IMR-90 (cell line): ENCODE measurements at regions not wholly inside any gene's neighbourhood (a gene's known extent, or its start where the extent isn't known, plus 50 kb on each side); places are given as distances from the start of the nearest gene placed in this dataset.
"Not testable (repeated sequence)": the region's sequence is repeated elsewhere in the genome, so short reads cannot be mapped to it uniquely, and the experiment has no call there.

Experiments
- ATAC-seq: fragments of 200-7000 bp; cut with Tn5 transposase; 2 replicates; pipeline ENCODE4 v1.9.1; 2020; ENCODE audit warnings: low read depth, mild to moderate bottlenecking, moderate library complexity
- BruUV-seq: library from RNA; stranded (reverse); fragments of 400-500 nt; replicated peaks from 2 replicates; lab custom pipeline; 2021; lab: Mats Ljungman, UMichigan
- CTCF ChIA-PET: fragments of 300-600 bp; formaldehyde crosslinking; extraction: SDS; loops from one replicate; lab custom pipeline; 2021; ENCODE audit warnings: antibody characterized with exemption; lab: Yijun Ruan, JAX
- POLR2A ChIA-PET: fragments of 300-600 bp; sonication (Branson Sonifier 250); formaldehyde crosslinking; loops from one replicate; lab custom pipeline; 2022; ENCODE audit warnings: antibody characterized with exemption; ENCODE audit not compliant: unreplicated experiment; lab: Charles Lee
- DNase-seq: peaks from one replicate; pipeline ENCODE4 v3.0.0; 2013
- H2AFZ ChIP-seq: replicated peaks from 2 replicates; pipeline ENCODE3; 2013; ENCODE audit warnings: low read length, mild to moderate bottlenecking; ENCODE audit not compliant: poor library complexity
- H2AK5ac ChIP-seq: 2 replicates; pipeline ENCODE4 v1.6.1; 2013; ENCODE audit warnings: low read depth, low read length, inconsistent platforms
- H2AK9ac ChIP-seq: replicated peaks from 2 replicates; pipeline ENCODE3; 2013; ENCODE audit warnings: mild to moderate bottlenecking, low read depth, low read length, moderate library complexity; ENCODE audit not compliant: poor library complexity
- H2BK120ac ChIP-seq: 2 replicates; pipeline ENCODE4 v1.6.1; 2013; ENCODE audit warnings: low read depth, low read length, inconsistent platforms
- H2BK15ac ChIP-seq: 3 replicates; pipeline ENCODE4 v1.6.1; 2013; ENCODE audit warnings: low read depth, low read length, inconsistent platforms
- H2BK20ac ChIP-seq: 2 replicates; pipeline ENCODE4 v1.6.1; 2013; ENCODE audit warnings: low read depth, mild to moderate bottlenecking, inconsistent platforms, low read length, moderate library complexity
- H2BK5ac ChIP-seq: 2 replicates; pipeline ENCODE4 v1.6.1; 2013; ENCODE audit warnings: mild to moderate bottlenecking, low read depth, low read length, inconsistent platforms; ENCODE audit not compliant: poor library complexity, severe bottlenecking
- H3K14ac ChIP-seq: replicated peaks from 2 replicates; pipeline ENCODE4 v1.6.1; 2013; ENCODE audit warnings: low read depth, low read length, inconsistent platforms
- H3K18ac ChIP-seq: 2 replicates; pipeline ENCODE4 v1.6.1; 2013; ENCODE audit warnings: low read depth, low read length, control low read depth
- H3K23ac ChIP-seq: 2 replicates; pipeline ENCODE4 v1.6.1; 2013; ENCODE audit warnings: low read depth, low read length, inconsistent platforms
- H3K27ac ChIP-seq: 2 replicates; pipeline ENCODE4 v1.5.1; 2013; ENCODE audit warnings: mild to moderate bottlenecking, control low read depth, low read length; ENCODE audit not compliant: insufficient read depth
- H3K27me3 ChIP-seq: 2 replicates; pipeline ENCODE4 v1.6.1; 2013; ENCODE audit warnings: low read length; ENCODE audit not compliant: control insufficient read depth, insufficient read depth
- H3K36me3 ChIP-seq: 2 replicates; pipeline ENCODE4 v1.6.1; 2013; ENCODE audit warnings: low read length, mixed read lengths; ENCODE audit not compliant: control insufficient read depth, insufficient read depth
- H3K4ac ChIP-seq: 2 replicates; pipeline ENCODE4 v1.6.1; 2013; ENCODE audit warnings: low read depth, low read length, inconsistent platforms
- H3K4me1 ChIP-seq: 2 replicates; pipeline ENCODE4 v1.6.1; 2013; ENCODE audit warnings: low read length, mixed read lengths; ENCODE audit not compliant: control insufficient read depth, insufficient read depth
- H3K4me2 ChIP-seq: 2 replicates; pipeline ENCODE4 v1.6.1; 2013; ENCODE audit warnings: low read depth, mild to moderate bottlenecking, control low read depth, low read length, moderate library complexity
- H3K4me3 ChIP-seq: 2 replicates; pipeline ENCODE4 v1.5.1; 2013; ENCODE audit warnings: low read depth, mild to moderate bottlenecking, control low read depth, low read length, moderate library complexity; ENCODE audit not compliant: insufficient read depth
- H3K56ac ChIP-seq: 2 replicates; pipeline ENCODE4 v1.6.1; 2013; ENCODE audit warnings: low read length, inconsistent platforms; ENCODE audit not compliant: insufficient read depth; ENCODE audit errors: extremely low read depth
- H3K79me1 ChIP-seq, 2 experiments: 2 replicates each; pipeline ENCODE4 v1.6.1; 2013; ENCODE audit warnings: low read length in 2 of 2, inconsistent platforms in 1 of 2, low read depth in 1 of 2
- H3K9ac ChIP-seq: 2 replicates; pipeline ENCODE4 v1.6.1; 2013; ENCODE audit warnings: low read depth, low read length, control low read depth
- H3K9me1 ChIP-seq: 2 replicates; pipeline ENCODE4 v1.6.1; 2013; ENCODE audit warnings: low read length, inconsistent platforms; ENCODE audit not compliant: insufficient read depth
- H3K9me3 ChIP-seq: 2 replicates; pipeline ENCODE4 v1.6.1; 2013; ENCODE audit warnings: low read length; ENCODE audit not compliant: control insufficient read depth, insufficient read depth
- H4K20me1 ChIP-seq: 2 replicates; pipeline ENCODE4 v1.6.1; 2013; ENCODE audit warnings: low read length, inconsistent platforms; ENCODE audit not compliant: insufficient read depth
- H4K5ac ChIP-seq: 2 replicates; pipeline ENCODE4 v1.6.1; 2013; ENCODE audit warnings: mild to moderate bottlenecking, low read depth, low read length, control low read depth
- H4K8ac ChIP-seq, 2 experiments: 2 replicates each; pipeline ENCODE4 v1.6.1; 2013; ENCODE audit warnings: low read depth in 2 of 2, low read length in 2 of 2, control low read depth in 1 of 2, inconsistent platforms in 1 of 2
- H4K91ac ChIP-seq: 2 replicates; pipeline ENCODE4 v1.6.1; 2013; ENCODE audit warnings: low read depth, low read length, inconsistent platforms; ENCODE audit not compliant: insufficient read depth
- WGBS, 2 experiments: methylation state at CpG; one replicate each; pipeline versions ENCODE4 v1.1.5 to v1.1.7; 2013; ENCODE audit warnings: missing lambda C conversion rate in 2 of 2; ENCODE audit not compliant: insufficient read length in 1 of 2; ENCODE audit errors: extremely low coverage in 2 of 2; 5-methylcytosine and 5-hydroxymethylcytosine counted together
- dilution Hi-C: fragments of 300-500 bp; cut with HindIII; formaldehyde crosslinking; loops from one replicate; pipeline ENCODE4 v1.14.3; 2018; ENCODE audit warnings: low sequenced_read_pairs; ENCODE audit not compliant: unreplicated experiment
- in situ Hi-C: fragments of 300-500 bp; cut with MboI; formaldehyde crosslinking; loops from 3 replicates; pipeline ENCODE4 v1.14.3; 2019; ENCODE audit warnings: low sequenced_read_pairs, inconsistent platforms, mixed read lengths
- intact Hi-C: fragments of 100-400 bp; cut with micrococcal nuclease; formaldehyde crosslinking; loops from 2 replicates; pipeline ENCODE4 v1.10.0; 2022

DNA sequence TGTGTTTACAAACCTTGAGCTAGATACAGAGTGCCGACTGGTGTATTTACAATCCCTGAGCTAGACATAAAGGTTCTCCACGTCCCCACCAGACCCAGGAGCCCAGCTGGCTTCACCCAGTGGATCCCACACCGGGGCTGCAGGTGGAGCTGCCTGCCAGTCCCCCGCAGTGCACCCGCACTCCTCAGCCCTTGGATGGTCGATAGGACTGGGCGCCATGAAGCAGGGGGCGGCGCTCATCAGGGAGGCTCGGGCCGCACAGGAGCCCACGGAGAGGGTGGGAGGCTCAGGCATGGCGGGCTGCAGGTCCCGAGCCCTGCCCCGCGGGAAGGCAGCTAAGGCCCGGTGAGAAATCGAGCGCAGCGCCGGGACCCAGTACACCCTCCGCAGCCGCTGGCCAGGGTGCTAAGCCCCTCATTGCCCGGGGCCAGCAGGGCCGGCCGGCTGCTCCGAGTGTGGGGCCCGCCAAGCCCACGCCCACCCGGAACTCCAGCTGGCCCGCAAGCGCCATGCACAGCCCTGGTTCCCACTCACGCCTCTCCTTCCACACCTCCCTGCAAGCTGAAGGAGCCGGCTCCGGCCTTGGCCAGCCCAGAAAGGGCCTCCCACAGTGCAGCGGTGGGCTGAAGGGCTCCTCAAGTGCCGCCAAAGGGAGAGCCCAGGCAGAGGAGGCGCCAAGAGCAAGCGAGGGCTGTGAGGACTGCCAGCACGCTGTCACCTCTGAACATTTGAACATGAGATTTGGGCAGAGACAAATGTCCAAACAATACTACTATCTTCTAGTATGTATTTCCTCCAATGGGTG is 1820.7 kb downstream of the NCAM2 start:
- H3K4me3 ChIP-seq, H2AK5ac ChIP-seq, H4K91ac ChIP-seq, H3K9me3 ChIP-seq, H3K9ac ChIP-seq, H4K8ac ChIP-seq, H3K27me3 ChIP-seq, H4K20me1 ChIP-seq, H3K9me1 ChIP-seq, CTCF ChIA-PET, H3K56ac ChIP-seq, H2AFZ ChIP-seq, DNase-seq, H3K4ac ChIP-seq, dilution Hi-C loops, H2AK9ac ChIP-seq, H3K23ac ChIP-seq, H2BK5ac ChIP-seq, ATAC-seq, H2BK15ac ChIP-seq, H3K4me2 ChIP-seq, H4K5ac ChIP-seq, BruUV-seq, H3K4me1 ChIP-seq, H2BK20ac ChIP-seq, H3K79me1 ChIP-seq, H3K14ac ChIP-seq, H3K27ac ChIP-seq, H3K18ac ChIP-seq, POLR2A ChIA-PET, H2BK120ac ChIP-seq, H3K36me3 ChIP-seq, intact Hi-C loops, in situ Hi-C loops: not testable (repeated sequence)
- no CpG with 5 or more reads among the region's 40 CpGs for WGBS, 2 experiments
